Activated CD4-positive, alpha-beta T cell treated with anti-CD3 and anti-CD28 coated beads for 4 hours (primary cell): ENCODE measurements at regions not wholly inside any gene's neighbourhood (a gene's known extent, or its start where the extent isn't known, plus 50 kb on each side); places are given as distances from the start of the nearest gene placed in this dataset.

Source experiments
- DNase-seq, 2 donors: peaks; one replicate each; pipeline ENCODE4 v3.0.0-alpha.2; 2020

DNA sequence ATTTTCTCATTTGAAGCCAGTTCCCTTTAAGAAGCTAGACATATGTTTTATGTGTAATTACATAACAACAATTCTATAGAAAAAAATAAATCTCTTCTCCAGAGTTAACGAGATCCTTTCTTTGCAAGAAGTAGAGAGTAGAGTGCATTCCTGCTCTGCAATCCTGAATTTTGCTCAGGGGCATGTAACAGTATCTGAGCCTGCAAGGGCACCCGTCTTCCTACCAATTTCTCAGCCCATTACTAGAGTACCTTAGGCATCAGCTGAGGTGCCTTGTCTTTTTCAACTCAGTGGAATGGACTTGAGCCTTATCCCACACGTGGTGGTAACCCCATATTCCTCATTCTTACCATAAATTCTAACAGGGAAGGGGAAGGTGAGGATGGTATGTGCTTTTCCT is 205.9 kb downstream of the IKZF2 start:
- no peak for DNase-seq

DNA sequence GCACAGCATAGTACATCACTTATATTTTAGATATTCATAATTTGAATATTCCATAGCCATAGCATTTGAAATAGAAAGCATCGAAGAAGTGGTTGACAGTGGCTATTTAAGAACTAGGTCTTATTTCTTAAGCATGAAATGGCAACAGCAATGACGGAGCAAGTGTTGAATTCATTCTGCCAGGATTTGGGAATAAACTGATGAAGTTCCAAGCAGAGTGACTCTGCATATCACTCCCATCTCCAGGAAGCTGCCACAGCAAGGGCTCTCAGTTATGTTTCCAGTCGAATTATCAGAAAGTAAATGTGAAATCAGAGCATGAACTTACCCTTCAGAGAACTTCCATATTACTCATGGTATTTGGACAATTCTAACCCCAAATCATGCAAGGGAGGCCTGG is 208.1 kb downstream of the IKZF2 start:
- DNase-seq = no peak

DNA sequence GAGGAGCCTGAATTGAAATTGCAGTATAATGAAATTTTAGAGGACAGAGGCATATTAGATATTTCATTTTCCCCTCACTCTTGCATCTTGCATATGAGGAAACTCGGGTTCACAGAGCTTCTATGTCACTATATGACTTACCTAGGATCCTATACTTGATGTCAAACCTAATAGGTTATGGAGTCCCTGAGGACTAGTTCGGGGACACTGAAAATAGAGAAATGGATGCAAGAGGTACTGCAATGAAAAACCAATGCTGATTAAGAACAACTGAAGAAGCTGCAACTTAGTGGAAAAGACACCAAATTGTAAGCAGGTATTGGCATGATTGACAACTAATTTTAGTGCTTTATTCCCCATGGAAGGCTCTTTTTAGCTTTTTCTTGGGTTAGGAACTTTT is 210.1 kb downstream of the IKZF2 start:
- DNase-seq = no peak

DNA sequence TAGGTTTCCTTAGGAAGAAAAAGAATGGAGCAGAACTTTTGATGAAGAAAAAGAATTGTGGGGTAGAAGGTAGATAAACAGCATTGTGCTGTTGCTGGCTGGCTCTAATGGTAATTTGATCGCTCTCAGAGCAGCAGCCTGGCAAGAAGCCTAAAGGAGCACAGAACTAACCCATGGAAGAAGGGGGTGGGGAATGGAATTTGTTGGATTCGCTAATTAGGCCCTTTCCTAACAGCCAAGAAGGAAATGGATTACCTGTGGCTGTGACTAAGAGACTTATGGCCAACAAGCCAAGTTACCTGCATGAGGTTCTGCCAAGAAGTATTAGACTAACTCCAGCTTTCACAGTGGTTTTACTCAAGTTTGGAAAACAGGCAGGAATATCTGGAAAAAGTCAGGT is 210.6 kb downstream of the IKZF2 start:
- no peak for DNase-seq

DNA sequence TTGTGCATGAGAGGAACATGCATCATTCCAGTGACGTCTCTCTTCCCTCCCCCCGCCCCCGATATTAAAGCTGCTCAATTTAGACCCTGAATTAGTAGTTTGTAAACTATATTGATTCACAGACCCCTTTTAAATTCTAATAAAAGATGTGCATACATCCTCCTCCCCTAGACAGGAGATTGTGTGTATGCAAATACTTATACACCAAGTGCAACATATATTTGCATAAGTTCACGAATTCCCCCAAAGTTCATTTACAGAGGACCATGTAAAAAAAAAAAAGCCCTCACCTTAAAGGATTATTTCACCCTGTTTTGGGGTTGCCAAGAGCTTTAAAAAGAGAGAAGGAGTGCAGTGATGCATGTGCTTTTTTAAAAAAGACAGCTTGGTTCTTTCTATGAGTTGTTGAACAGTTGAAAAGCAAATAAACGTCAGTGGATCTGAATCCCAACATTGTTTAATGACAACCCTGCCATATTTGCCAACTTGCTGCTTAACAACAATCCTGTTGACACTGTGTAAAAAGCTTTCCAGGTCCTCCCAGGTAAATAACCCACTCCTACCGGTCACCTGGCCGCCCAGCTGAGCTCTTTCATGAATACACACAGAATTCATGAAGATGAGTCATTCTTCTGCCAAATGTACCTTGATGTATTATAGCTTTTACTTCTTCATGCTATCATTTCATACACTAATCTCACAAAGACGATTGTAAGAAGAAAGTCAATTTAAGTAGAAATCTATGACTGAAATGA is 211.5 kb downstream of the IKZF2 start:
- DNase-seq = no peak

DNA sequence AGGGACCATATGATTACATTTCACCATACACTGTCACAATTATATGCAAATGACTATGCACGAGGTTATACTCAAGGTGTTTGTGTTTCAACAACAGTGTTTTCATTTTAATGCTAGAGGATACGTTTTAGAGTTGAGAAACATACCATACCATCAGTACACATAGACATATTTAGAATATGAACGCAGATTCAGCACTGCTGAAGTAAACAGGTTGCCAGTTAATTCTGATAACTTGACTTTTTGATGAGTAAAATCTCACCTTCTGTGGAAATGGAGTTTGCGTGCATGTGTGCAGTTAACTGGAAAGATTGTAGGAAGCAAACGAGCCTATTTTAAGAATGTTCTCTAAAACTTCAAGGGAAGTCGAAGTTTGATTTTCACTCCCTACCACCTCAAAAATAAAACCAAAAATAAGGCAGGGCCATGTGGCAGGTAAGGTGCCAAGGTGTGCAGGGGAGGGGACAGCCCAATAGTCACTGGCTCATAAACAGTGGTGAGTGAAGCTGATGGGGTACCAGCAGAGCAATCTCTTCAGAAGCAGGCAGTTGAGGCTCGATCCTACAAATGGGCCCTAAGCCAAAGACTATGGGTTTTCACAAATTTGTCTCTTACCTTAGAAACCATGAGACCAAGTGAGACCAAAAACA is 213.1 kb downstream of the IKZF2 start:
- no peak for DNase-seq

DNA sequence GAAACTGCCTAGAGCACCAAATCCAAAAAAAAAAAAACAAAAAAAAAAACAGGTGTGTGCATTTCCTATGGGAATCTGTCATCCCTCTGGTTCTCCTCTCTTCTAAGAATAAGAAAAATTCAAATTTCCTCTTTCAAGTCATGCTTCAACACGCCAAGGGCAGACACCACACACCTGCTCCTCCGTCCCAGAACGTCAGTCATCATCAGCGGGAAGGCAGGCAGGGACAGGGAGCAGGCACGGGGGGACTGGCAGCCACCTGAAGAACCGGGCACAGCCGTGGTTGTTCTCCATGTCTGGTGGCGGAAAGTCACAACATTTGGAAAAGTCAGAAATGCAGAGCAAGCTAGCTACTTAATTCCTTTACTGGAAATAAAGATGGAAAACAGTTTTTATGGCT is 214.8 kb downstream of the IKZF2 start:
- no peak for DNase-seq

DNA sequence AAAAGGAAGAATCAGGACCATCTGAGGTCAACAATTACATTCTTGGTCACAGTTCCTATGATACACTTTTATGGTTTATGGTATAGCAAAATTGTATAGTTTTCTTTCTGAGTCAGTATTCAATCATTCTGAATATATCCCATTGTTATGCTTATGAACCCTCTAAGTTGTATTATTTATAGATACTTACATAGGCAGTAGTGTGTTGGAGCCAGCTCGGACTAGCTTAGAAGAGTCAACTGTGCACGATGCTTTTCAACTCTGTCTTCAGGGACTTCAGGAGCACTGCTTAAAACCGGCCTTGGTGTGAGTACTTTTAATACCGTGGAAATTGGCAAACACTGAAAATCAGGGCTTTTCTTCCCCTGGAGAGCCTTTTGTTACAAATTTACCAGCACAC is 215.7 kb downstream of the IKZF2 start:
- no peak for DNase-seq

DNA sequence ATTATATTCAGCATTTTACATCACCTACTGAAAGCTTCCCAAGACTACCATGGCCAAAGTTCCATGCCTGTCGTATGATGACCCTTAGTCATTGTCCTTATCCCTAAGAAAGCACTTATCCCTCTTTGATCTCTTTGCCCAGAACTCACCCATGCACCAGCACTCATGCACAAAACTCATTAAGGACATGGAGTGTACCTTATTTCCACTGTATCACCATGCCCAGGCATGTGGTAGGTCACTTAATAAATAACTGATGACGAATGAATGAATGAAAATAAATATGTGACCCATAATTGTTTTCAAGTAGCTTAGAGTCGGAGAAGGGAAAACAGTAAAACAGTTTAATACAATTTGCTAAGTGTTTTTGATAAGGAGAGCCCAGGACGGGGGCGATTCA is 220.1 kb downstream of the IKZF2 start:
- no peak for DNase-seq

DNA sequence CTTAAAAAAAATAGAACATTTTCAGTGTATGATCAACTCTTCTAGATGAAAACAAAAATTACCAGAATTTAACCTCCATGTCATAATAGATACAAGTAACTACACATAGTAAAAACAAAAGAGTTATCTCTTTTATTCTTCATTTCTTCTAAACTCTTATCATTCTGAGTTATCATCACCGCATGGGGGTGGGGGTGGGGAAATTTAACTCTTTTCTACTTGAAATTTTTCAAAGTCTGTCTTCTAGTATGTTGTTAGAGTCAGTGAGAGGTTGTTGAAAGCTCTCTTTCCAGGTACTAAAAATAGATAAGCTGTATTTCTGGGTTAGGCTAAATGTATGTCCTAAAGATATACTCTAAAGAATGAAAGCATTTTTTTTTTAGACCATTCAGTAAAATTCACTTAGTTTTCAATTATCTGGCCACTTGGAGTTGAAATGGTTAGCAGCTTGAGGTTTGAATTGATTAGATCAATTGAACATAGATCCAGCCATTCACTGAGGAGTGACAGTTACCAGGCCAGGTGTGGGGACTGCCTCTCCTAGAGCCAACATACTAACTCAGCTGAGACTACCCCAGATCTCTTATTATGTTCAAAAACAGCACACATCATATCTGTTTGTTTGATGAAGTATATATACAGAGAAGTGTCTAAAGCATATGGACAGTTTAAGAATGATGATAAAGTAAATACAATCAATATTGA is 220.7 kb downstream of the IKZF2 start:
- no peak for DNase-seq

DNA sequence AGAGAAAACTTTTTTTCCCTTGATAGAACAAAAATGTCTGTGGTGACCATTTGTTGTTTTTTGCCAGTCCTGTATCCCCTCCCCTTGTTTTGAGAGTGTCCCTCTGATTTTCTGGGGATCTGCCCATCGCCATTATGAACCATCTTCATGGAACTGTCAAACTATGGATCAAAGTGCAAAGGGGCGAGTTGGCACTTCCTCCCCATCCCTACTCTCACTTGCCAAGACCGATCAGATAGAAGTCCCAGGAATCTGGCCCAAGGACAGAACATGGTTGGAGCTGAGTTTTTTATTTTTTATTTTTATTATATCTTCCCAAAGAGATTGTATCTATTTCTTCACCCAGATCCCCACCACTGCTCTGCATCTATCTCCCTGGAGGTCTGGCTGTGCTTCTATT is 221.4 kb downstream of the IKZF2 start:
- no peak for DNase-seq

DNA sequence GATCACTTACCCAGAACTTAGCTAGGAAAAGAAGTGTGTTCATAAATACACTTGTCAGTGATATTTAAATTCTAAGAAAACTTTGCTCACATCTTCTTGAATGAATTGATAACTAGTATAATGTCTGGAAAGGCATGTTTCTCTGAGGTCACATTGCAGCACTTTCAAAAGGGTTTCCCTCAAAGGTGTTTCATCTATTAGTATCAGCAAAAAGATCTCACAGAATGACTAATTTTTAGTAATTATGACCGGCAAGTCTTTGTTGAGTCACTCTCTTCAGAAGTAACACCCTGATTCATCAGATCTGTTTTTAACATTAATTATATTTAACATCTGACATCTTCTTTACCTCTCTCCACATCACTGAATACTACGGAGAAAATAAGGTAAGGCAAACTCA is 222.3 kb downstream of the IKZF2 start:
- no peak for DNase-seq

DNA sequence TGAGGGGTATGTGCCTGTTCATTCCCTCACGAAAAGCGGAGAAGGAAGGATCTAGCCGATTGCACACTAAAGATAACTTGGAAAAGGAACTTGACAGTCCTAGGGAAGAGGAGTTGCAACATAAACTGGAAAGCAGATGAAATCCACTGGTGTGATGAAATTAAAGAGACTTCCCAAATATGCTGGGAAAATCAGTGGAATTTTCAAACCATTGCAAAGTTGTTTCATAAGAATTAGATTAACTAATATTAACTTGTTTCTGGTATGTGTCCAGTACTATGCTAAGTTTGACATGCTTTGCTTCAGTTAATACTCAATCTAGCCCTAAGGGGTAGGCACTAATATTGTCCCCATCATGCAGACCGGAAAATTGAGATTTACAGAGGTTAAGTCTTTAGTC is 222.7 kb downstream of the IKZF2 start:
- no peak for DNase-seq

DNA sequence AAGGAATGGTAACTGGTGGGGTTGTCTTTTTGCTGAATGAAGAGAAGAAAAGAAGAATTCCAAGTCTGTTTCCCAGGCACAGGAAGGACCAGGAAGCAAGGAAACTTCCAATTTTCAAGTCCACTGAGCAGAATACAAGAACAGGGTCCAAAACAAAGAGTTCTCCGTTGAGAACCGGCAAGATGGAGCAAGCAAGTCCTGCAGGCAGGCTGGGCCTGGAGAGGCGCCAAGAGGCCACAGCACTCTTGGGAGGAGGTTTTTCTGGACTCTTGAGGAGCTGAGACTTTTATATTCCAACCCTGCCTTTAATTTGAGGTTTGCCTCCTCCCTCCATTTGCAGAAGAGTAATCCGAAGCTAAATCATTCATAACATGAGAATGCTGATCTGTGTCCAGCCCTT is 224.5 kb downstream of the IKZF2 start:
- no peak for DNase-seq

DNA sequence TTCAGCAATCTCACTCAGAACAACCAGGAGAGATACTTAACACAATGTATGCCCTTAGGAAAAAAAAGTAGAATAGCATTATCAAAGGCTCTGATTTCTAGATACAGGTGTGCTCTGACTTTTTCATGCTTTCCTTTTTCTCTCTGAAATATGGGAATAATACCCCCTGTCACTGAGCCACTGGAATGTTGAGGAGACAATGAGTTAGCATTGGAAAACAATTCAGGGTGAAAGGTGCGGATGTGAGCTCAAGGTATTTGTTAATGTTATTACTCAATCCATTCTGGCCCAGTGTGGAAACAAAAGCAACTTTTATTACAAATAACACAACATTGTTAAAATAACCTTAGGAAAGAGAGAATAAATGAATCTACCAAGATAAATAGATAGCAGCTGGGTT is 228.0 kb downstream of the IKZF2 start:
- no peak for DNase-seq

DNA sequence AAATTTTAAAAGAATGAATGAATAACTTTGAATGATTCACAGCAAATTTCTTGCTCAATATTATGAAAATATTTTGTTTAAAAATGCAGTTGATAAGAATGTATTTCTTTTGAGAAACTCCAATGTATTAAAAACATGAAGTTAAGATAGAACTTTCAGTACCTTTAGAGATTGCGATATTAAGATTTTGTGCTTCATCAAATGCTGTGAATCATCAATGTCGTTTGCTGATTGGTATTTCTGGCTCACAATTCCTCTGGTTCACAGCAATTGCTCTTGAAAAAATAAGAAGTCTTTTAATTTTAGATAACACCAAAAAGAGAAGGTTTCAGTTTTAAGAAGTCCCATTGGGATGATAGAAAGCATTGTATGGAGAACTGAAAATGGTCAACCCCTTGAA is 228.7 kb downstream of the IKZF2 start:
- no peak for DNase-seq

DNA sequence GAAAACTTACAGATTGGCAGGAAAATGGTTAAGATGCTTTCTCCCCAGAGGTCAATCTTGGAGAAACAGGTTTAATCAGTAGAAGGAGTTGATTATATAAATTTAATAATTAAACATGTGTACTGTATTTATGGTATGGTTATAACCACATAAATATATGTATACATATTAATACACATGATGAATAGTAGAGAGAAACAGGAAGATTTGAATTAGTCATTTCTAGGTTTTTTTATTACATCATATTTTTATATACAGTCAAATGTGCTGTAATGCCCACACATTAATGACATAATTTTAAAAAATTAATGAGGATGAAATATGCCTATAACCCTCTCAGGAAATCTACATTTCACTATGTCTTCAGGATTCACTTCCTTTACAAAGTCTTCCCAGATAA is 229.7 kb downstream of the IKZF2 start:
- no peak for DNase-seq

DNA sequence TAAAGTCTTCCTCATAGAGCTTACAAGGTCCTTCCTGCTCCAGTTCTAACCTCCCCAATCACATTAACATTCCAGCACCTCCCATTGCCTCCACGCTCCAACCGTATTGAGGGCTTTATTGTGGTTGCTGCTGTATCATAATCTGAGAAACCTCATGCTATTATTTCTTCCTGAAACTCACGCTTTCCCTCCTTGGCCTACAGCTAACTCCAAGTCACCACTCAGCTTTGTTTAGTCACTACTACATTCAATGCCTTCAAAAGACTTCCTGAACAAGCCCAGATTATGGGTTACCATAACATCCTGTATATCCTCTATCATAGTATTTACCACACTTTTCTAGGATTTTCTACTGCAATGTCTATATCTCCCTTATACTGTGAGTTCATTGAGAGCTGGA is 230.4 kb downstream of the IKZF2 start:
- DNase-seq = no peak

DNA sequence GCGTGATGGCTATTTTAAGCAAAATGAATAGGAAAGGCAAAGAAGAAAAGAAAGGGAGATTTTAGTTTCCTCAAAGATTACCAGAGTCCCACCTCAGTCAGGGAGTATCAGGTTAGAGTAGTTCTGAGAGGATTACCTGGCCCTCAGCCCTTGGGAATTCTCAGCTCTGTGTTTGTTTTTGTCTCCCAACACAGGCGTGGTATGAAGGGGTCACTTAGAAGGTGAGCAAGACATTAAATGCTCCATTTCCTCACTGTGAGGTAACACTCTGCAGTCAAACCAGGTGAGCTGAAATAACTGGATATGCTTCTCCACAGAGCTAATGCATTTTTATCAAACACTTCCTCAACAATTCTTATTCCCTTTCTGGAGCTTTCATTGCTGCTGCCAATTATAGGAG is 232.2 kb downstream of the IKZF2 start:
- DNase-seq = no peak

DNA sequence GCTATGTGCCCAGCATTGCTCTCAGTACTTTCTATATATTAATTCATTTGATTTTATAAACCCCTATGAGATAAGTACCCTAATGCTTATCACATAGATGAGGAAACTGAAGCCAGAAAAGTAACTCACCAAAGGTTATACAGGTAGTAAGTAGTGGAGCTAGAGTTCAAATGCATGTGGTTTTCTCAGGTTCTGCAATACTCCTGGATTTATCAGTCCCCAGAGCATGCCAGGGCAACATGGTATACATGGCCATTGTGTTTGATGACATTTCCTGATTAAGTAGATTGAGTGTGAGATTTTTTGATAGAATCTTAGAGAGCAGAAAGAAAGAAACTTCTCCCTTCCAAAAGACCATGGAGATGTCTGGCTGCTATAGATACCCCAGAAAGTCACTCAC is 233.1 kb downstream of the IKZF2 start:
- DNase-seq = no peak

DNA sequence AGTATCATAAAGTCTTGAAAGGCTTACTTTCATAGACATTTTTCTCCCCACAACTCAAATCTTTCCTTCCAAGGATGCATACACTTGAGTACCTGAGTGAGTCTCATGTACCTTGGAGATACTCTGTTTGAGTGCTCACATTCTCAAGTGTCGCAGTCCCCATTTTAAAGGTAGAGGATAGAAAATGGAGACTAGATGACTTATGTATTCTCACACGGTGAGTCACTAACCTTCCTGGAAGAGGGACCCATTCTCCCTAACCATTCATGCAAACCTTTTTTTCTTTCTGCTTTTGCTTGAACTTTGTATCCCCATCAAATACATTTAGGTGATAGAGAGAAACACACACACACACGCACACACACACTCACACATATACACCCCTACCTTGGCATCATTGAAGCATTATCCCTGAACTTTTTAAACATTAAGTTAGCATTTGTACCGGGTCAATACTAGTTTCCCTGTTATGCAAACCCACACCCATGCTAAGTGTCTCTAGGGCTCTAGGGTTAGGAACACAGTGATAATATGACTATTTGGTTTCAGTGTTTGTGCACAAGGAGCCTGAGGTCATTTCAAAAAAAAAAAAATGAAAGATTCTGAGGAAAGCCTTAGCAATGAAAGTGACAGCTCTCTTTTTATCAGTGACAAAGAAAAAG is 236.2 kb downstream of the IKZF2 start:
- no peak for DNase-seq

DNA sequence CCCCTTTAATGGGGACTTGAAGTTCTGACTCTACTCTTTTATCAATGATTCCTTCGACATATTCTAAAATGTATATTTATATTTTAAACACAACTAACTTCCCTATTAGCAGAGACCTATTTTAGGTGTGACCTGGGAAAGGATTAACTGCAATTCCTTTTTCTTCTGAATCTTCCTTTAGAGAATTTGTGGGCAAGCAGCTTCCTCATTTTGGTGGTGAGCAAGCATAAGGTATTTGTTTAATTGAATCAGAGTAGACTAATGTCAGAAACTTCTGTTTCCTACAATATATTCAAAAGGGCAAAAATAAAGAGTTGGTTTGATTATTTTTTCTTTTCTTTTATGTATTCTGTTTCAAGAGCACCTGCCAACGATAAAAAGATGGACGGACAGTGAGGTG is 237.0 kb downstream of the IKZF2 start:
- DNase-seq = no peak

DNA sequence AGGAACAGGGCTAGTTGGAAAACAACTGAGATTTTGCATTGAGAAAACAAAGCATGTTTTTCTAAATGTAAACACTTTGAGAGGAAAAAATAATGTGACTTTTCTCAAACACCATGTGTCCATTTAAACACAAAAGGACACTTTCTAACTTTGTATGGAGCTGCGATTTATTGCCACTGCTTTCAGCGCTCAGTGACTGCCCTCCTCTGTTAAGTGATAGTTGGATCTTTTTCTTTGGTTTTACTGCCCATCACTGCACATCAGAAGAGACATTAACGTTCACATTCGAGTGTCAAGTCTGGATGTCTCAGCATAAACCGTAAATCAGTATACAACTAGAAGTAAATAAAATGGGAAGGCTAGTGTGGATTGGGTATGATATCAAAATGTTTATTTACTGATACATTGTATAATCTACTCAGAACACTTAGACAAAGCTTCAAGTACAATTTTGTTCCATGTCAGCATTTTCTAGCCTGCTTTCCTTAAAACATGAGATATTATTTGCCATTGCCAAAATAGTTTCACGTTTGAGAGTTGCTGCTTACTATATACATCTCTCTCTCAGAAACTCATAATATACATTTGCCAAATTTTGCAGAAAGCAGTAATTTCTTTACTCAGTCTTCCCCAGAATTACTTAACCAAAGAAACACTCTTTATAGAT is 237.6 kb downstream of the IKZF2 start:
- no peak for DNase-seq
